H1 (cell line): ENCODE measurements at regions not wholly inside any gene's neighbourhood (a gene's known extent, or its start where the extent isn't known, plus 50 kb on each side); places are given as distances from the start of the nearest gene placed in this dataset.

Experiments used
- CTCF ChIA-PET: fragments of 300-600 bp; sonication (Branson Sonifier 250); formaldehyde crosslinking; loops from one replicate; lab custom pipeline; 2021; ENCODE audit not compliant: partially characterized antibody; lab: Charles Lee
- POLR2A ChIA-PET: fragments of 300-600 bp; sonication (Branson Sonifier 250); formaldehyde crosslinking; loops from one replicate; lab custom pipeline; 2021; ENCODE audit warnings: inconsistent platforms; ENCODE audit not compliant: partially characterized antibody; lab: Charles Lee
- DNase-seq, 2 experiments: peaks; one replicate each; pipeline versions ENCODE4 v3.0.0 to v3.0.0-alpha.2; 2010 to 2022; ENCODE audit warnings: low spot score in 2 of 2, low read depth in 1 of 2, mixed read lengths in 1 of 2
- FAIRE-seq: peaks from 2 replicates; lab custom pipeline; 2011; peaks lifted over from hg19 to GRCh38; lab: Jason Lieb, UNC
- H2AFZ ChIP-seq: 2 replicates; pipeline ENCODE4 v1.8.1; 2012; ENCODE audit warnings: low read length, inconsistent platforms
- H2AK5ac ChIP-seq: 2 replicates; pipeline ENCODE4 v1.6.1; 2013; ENCODE audit warnings: low read depth, low read length
- H2BK120ac ChIP-seq: replicated peaks from 2 replicates; pipeline ENCODE3; 2013; ENCODE audit warnings: low read depth, low read length, inconsistent platforms
- H2BK12ac ChIP-seq: 2 replicates; pipeline ENCODE4 v1.6.1; 2013; ENCODE audit warnings: low read depth, low read length
- H2BK15ac ChIP-seq: 2 replicates; pipeline ENCODE4 v1.6.1; 2013; ENCODE audit warnings: low read length
- H2BK20ac ChIP-seq: 2 replicates; pipeline ENCODE4 v1.6.1; 2013; ENCODE audit warnings: low read length
- H2BK5ac ChIP-seq: 2 replicates; pipeline ENCODE4 v1.6.1; 2013; ENCODE audit warnings: low read depth, low read length
- H3K14ac ChIP-seq: 2 replicates; pipeline ENCODE4 v1.6.1; 2013; ENCODE audit warnings: inconsistent platforms; ENCODE audit not compliant: insufficient read length
- H3K18ac ChIP-seq: 2 replicates; pipeline ENCODE4 v1.6.1; 2013; ENCODE audit warnings: low read length; ENCODE audit errors: extremely low read depth
- H3K23ac ChIP-seq: 2 replicates; pipeline ENCODE4 v1.6.1; 2013; ENCODE audit warnings: inconsistent platforms; ENCODE audit not compliant: insufficient read length
- H3K23me2 ChIP-seq: 2 replicates; pipeline ENCODE4 v1.6.1; 2013; ENCODE audit warnings: low read depth, low read length
- H3K27ac ChIP-seq: 2 replicates; pipeline ENCODE4 v1.6.1; 2011; ENCODE audit warnings: low read depth, low read length, inconsistent platforms
- H3K27me3 ChIP-seq, 4 experiments: replicated peaks in 1 of 4; 1 replicate in 1 of 4; 2 replicates in 3 of 4; pipeline versions ENCODE4 v1.6.1 to v1.8.1; 2011 to 2013; ENCODE audit warnings: low read length in 3 of 4, mild to moderate bottlenecking in 3 of 4, inconsistent platforms in 2 of 4, mixed read lengths in 2 of 4, moderate library complexity in 1 of 4; ENCODE audit not compliant: control insufficient read depth in 3 of 4, insufficient read depth in 3 of 4; ENCODE audit errors: extremely low read depth in 1 of 4
- H3K36me3 ChIP-seq, 4 experiments: 2 replicates each; pipeline versions ENCODE4 v1.6.1 to v1.8.1; 2011 to 2013; ENCODE audit warnings: mild to moderate bottlenecking in 4 of 4, low read length in 3 of 4, moderate library complexity in 2 of 4, control low read depth in 1 of 4, inconsistent platforms in 1 of 4; ENCODE audit not compliant: insufficient read depth in 4 of 4, control insufficient read depth in 2 of 4
- H3K4ac ChIP-seq: replicated peaks from 2 replicates; pipeline ENCODE3; 2013; ENCODE audit warnings: low read length, low read depth, mixed read lengths, inconsistent platforms; ENCODE audit not compliant: insufficient read length
- H3K4me1 ChIP-seq, 4 experiments: replicated peaks in 1 of 4; 1 replicate in 1 of 4; 2 replicates in 3 of 4; pipeline versions ENCODE4 v1.6.1 to v1.8.1; 2011 to 2013; ENCODE audit warnings: low read length in 3 of 4, inconsistent platforms in 2 of 4, mixed read lengths in 1 of 4; ENCODE audit not compliant: insufficient read depth in 4 of 4, control insufficient read depth in 3 of 4
- H3K4me2 ChIP-seq, 2 experiments: 2 replicates each; pipeline versions ENCODE4 v1.6.1 to v1.8.1; 2011 to 2013; ENCODE audit warnings: low read depth in 2 of 2, low read length in 2 of 2, control low read depth in 1 of 2, inconsistent platforms in 1 of 2, mild to moderate bottlenecking in 1 of 2; ENCODE audit not compliant: insufficient read depth in 1 of 2
- H3K4me3 ChIP-seq, 4 experiments: fragments of 200-600, 300-600 bp in 1 of 4; sonication (generic), shearing (Covaris generic), sonication (Bioruptor Twin) in 1 of 4; 2 replicates each; pipeline versions ENCODE4 v1.5.1 to v1.8.1; 2011 to 2016; ENCODE audit warnings: low read length in 4 of 4, low read depth in 3 of 4, control low read depth in 2 of 4, inconsistent platforms in 2 of 4, mild to moderate bottlenecking in 2 of 4, mixed read lengths in 1 of 4, moderate library complexity in 1 of 4; ENCODE audit not compliant: insufficient read depth in 2 of 4; ENCODE audit errors: extremely low read depth in 1 of 4
- H3K56ac ChIP-seq: replicated peaks from 2 replicates; pipeline ENCODE3; 2013; ENCODE audit warnings: low read depth, mild to moderate bottlenecking, mixed read lengths, low read length, inconsistent platforms; ENCODE audit not compliant: insufficient read length
- H3K79me1 ChIP-seq: 2 replicates; pipeline ENCODE4 v1.6.1; 2013; ENCODE audit warnings: low read depth, low read length, control low read depth
- H3K79me2 ChIP-seq, 2 experiments: 2 replicates each; pipeline versions ENCODE4 v1.6.1 to v1.8.1; 2012 to 2013; ENCODE audit warnings: low read length in 2 of 2, mild to moderate bottlenecking in 2 of 2, inconsistent platforms in 1 of 2; ENCODE audit not compliant: insufficient read depth in 2 of 2, control insufficient read depth in 1 of 2
- H3K9ac ChIP-seq, 4 experiments: replicated peaks in 1 of 4; 1 replicate in 1 of 4; 2 replicates in 3 of 4; pipeline versions ENCODE4 v1.6.1 to v1.8.1; 2011 to 2013; ENCODE audit warnings: low read depth in 3 of 4, low read length in 3 of 4, control low read depth in 2 of 4, mild to moderate bottlenecking in 2 of 4, moderate library complexity in 2 of 4, inconsistent platforms in 1 of 4; ENCODE audit errors: extremely low read depth in 1 of 4
- H3K9me3 ChIP-seq, 2 experiments: 2 replicates each; pipeline versions ENCODE4 v1.6.1 to v1.8.1; 2012 to 2013; ENCODE audit warnings: mild to moderate bottlenecking in 2 of 2, moderate library complexity in 2 of 2, control low read depth in 1 of 2, inconsistent platforms in 1 of 2, low read depth in 1 of 2, low read length in 1 of 2, mixed read lengths in 1 of 2; ENCODE audit not compliant: insufficient read depth in 2 of 2
- H4K20me1 ChIP-seq, 2 experiments: replicated peaks in 1 of 2; 2 replicates each; pipeline versions ENCODE3 to v1.8.1; 2011 to 2013; ENCODE audit warnings: inconsistent platforms in 2 of 2, low read length in 2 of 2, mild to moderate bottlenecking in 1 of 2; ENCODE audit not compliant: insufficient read depth in 2 of 2, control insufficient read depth in 1 of 2
- H4K5ac ChIP-seq: 2 replicates; pipeline ENCODE4 v1.6.1; 2013; ENCODE audit warnings: low read length, low read depth, mixed read lengths, inconsistent platforms; ENCODE audit not compliant: insufficient read length
- H4K8ac ChIP-seq: 2 replicates; pipeline ENCODE4 v1.8.0; 2013; ENCODE audit warnings: mild to moderate bottlenecking, moderate library complexity, low read length, inconsistent platforms; ENCODE audit not compliant: insufficient read depth; ENCODE audit errors: extremely low read depth
- H4K91ac ChIP-seq: replicated peaks from 2 replicates; pipeline ENCODE3; 2013; ENCODE audit warnings: low read length, mixed read lengths, inconsistent platforms; ENCODE audit not compliant: insufficient read length
- CTBP2 ChIP-seq: IDR thresholded peaks from 2 replicates; pipeline ENCODE4 v1.7.0; 2011; ENCODE audit warnings: borderline replicate concordance, mild to moderate bottlenecking, moderate library complexity, mixed read lengths, low read length; ENCODE audit not compliant: insufficient read depth, insufficient read length
- EGR1 ChIP-seq: IDR thresholded peaks from 2 replicates; pipeline ENCODE4 v1.6.1; 2011; ENCODE audit warnings: low read depth, low read length, borderline replicate concordance
- KDM1A ChIP-seq: fragments of 200-600, 300-600 bp; sonication (generic); IDR thresholded peaks from 2 replicates; pipeline ENCODE4 v1.7.1; 2016; ENCODE audit warnings: mild to moderate bottlenecking, low read length, borderline replicate concordance
- SIRT6 ChIP-seq: IDR thresholded peaks from one replicate; pipeline ENCODE4 v1.7.1; 2012; ENCODE audit warnings: low read length, inconsistent platforms
- SP2 ChIP-seq: IDR thresholded peaks from 2 replicates; pipeline ENCODE4 v1.6.1; 2012; ENCODE audit warnings: mild to moderate bottlenecking, low read length, inconsistent platforms
- TAF7 ChIP-seq: optimal IDR thresholded peaks from 2 replicates; pipeline ENCODE3; 2011; ENCODE audit warnings: low read depth, mild to moderate bottlenecking, inconsistent platforms, low read length, moderate library complexity, borderline replicate concordance
- TEAD4 ChIP-seq: IDR thresholded peaks from 2 replicates; pipeline ENCODE4 v1.6.1; 2012; ENCODE audit warnings: low read depth, low read length, inconsistent platforms, mixed read lengths
- WGBS, 2 experiments: shearing (Covaris generic) in 1 of 2; methylation state at CpG; one replicate each; pipeline versions ENCODE4 v1.1.6 to v1.1.7; 2013 to 2015; ENCODE audit warnings: low lambda C conversion rate in 2 of 2, mixed read lengths in 2 of 2, inconsistent platforms in 1 of 2, low coverage in 1 of 2, missing lambda C conversion rate in 1 of 2; ENCODE audit not compliant: insufficient replicate concordance in 2 of 2, insufficient coverage in 1 of 2, insufficient read length in 1 of 2; ENCODE audit errors: extremely low coverage in 1 of 2, missing lambda C conversion rate in 1 of 2; 5-methylcytosine and 5-hydroxymethylcytosine counted together

DNA sequence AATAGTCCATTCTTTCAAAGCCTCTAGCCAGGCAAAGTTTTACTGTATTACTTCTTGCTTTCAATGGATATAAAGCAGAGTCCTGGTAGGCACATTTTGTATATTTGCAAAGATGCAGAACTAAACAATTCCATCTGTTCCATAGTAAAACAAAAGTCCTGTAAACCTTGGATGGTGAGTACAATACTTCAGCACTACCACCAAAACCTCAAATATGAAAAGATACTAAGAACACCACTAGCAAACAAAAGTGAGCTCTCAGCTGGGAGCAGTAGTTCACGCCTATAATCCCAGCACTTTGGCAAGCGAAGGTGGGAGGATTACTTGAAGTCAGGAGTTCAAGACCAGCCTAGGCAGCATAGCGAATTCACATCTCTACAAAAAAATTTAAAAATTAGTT lies 195.0 kb downstream of the MSX2 start:
- H4K91ac ChIP-seq = no peak overlapping the region
- DNase-seq = no peak
- H3K27me3 ChIP-seq = peaks cover 0 to 3% (median 0%) of the 10 kb centered on the region in 4 experiments; a peak in 1 of 7 replicates
- H3K56ac ChIP-seq = no peak overlapping the region
- H2AFZ ChIP-seq = no peak overlapping the region
- ChIA-PET POLR2A (no interaction called here), CTCF (interaction anchor here (0.6 to 4.2 kb wide), 2 partner anchors 11 to 180 kb away, joined by 3 to 25 read pairs; no protein-coding TSS in a partner anchor)
- no peak overlapping the region for H3K14ac ChIP-seq
- peaks cover 0 to 10% (median 6%) of the 10 kb centered on the region in 4 experiments; a peak in 5 of 7 replicates for H3K4me1 ChIP-seq
- no peak overlapping the region for H3K18ac ChIP-seq
- H3K27ac ChIP-seq = no peak overlapping the region
- H3K36me3 ChIP-seq = no peaks in the 10 kb centered on the region
- H2BK20ac ChIP-seq = no peak overlapping the region
- no peak overlapping the region for H3K9ac ChIP-seq
- TF ChIP-seq SP2 (no peak), TAF7 (no peak), EGR1 (no peak), KDM1A (no peak), SIRT6 (no peak), CTBP2 (no peak), TEAD4 (no peak)
- no peaks in the 10 kb centered on the region for H3K79me2 ChIP-seq
- no peak overlapping the region for H3K23ac ChIP-seq
- no peak overlapping the region for H4K8ac ChIP-seq
- no peaks in the 10 kb centered on the region for H4K20me1 ChIP-seq
- 94% methylated on average over 3 of the region's 3 CpGs; no CpG with 5 or more reads in 1 of the 2 experiments for WGBS, 2 experiments
- no peaks in the 10 kb centered on the region for H3K23me2 ChIP-seq
- no peak overlapping the region for H3K4me2 ChIP-seq
- no peak overlapping the region for H4K5ac ChIP-seq
- H2BK120ac ChIP-seq = no peak overlapping the region
- no peak for FAIRE-seq
- H2BK12ac ChIP-seq = no peak overlapping the region
- no peak overlapping the region for H2BK15ac ChIP-seq
- H2BK5ac ChIP-seq = no peak overlapping the region
- no peak overlapping the region for H3K4me3 ChIP-seq
- no peak overlapping the region for H2AK5ac ChIP-seq
- no peaks in the 10 kb centered on the region for H3K79me1 ChIP-seq
- H3K4ac ChIP-seq = no peak overlapping the region
- H3K9me3 ChIP-seq = peaks cover 0 to 5% of the 10 kb centered on the region in 2 experiments; a peak in 1 of 4 replicates
